ENCODE measurements at regions not wholly inside any gene's neighbourhood (a gene's known extent, or its start where the extent isn't known, plus 50 kb on each side); places are given as distances from the start of the nearest gene placed in this dataset.

GRCh38 chr4:23660865-23661264 is 229.0 kb downstream of the PPARGC1A start:
- no peak for DNase-seq (ENCODE audit: low spot score)

GRCh38 chr4:23654791-23655190 is 235.1 kb downstream of the PPARGC1A start:
- DNase-seq (ENCODE audit: low spot score) = no peak

GRCh38 chr4:23648854-23649596 is 240.8 kb downstream of the PPARGC1A start:
- DNase-seq (ENCODE audit: low spot score) = no peak

GRCh38 chr4:23635468-23635867 is 254.4 kb downstream of the PPARGC1A start:
- no peak for DNase-seq (ENCODE audit: low spot score)

GRCh38 chr4:23631255-23631950 is 258.4 kb downstream of the PPARGC1A start:
- DNase-seq (ENCODE audit: low spot score) = no peak

GRCh38 chr4:23630110-23630509 is 259.7 kb downstream of the PPARGC1A start:
- DNase-seq (ENCODE audit: low spot score) = no peak

- DNase-seq (ENCODE audit: low spot score) = no peak
Observed at GRCh38 chr4:23629421-23629820, 260.4 kb downstream of the PPARGC1A start.

GRCh38 chr4:23614284-23614892 is 275.5 kb downstream of the PPARGC1A start:
- no peak for DNase-seq (ENCODE audit: low spot score)

GRCh38 chr4:23613782-23614181 is 276.1 kb downstream of the PPARGC1A start:
- no peak for DNase-seq (ENCODE audit: low spot score)

GRCh38 chr4:23602720-23603119 is 287.1 kb downstream of the PPARGC1A start:
- no peak for DNase-seq (ENCODE audit: low spot score)

- no peak for DNase-seq (ENCODE audit: low spot score)
Observed at GRCh38 chr4:23594125-23594524, 295.7 kb downstream of the PPARGC1A start.

- no peak for DNase-seq (ENCODE audit: low spot score)
Observed at GRCh38 chr4:23590431-23590830, 299.4 kb downstream of the PPARGC1A start.

- DNase-seq (ENCODE audit: low spot score) = no peak
Observed at GRCh38 chr4:23584024-23584423, 305.8 kb downstream of the PPARGC1A start.

- DNase-seq (ENCODE audit: low spot score) = no peak
Observed at GRCh38 chr4:23582671-23583070, 307.2 kb downstream of the PPARGC1A start.

GRCh38 chr4:23579166-23579565 is 310.7 kb downstream of the PPARGC1A start:
- no peak for DNase-seq (ENCODE audit: low spot score)

- DNase-seq (ENCODE audit: low spot score) = no peak
Observed at GRCh38 chr4:23577398-23577797, 312.4 kb downstream of the PPARGC1A start.

- no peak for DNase-seq (ENCODE audit: low spot score)
Observed at GRCh38 chr4:23572382-23572781, 317.5 kb downstream of the PPARGC1A start.

GRCh38 chr4:23567338-23567737 is 322.5 kb downstream of the PPARGC1A start:
- DNase-seq (ENCODE audit: low spot score) = no peak

GRCh38 chr4:23560748-23561147 is 329.1 kb downstream of the PPARGC1A start:
- DNase-seq (ENCODE audit: low spot score) = no peak

- DNase-seq (ENCODE audit: low spot score) = no peak
Observed at GRCh38 chr4:23558101-23558500, 331.7 kb downstream of the PPARGC1A start.

- DNase-seq (ENCODE audit: low spot score) = no peak
Observed at GRCh38 chr4:23547601-23548000, 342.2 kb downstream of the PPARGC1A start.

- no peak for DNase-seq (ENCODE audit: low spot score)
Observed at GRCh38 chr4:23547096-23547495, 342.8 kb downstream of the PPARGC1A start.

GRCh38 chr4:23539969-23540569 is 349.8 kb downstream of the PPARGC1A start:
- DNase-seq (ENCODE audit: low spot score) = no peak
